MM.1S (cell line): ENCODE measurements at regions not wholly inside any gene's neighbourhood (a gene's known extent, or its start where the extent isn't known, plus 50 kb on each side); places are given as distances from the start of the nearest gene placed in this dataset.

Source experiments
- DNase-seq: peaks from one replicate; pipeline ENCODE4 v3.0.0-alpha.2; 2015
- H2AFZ ChIP-seq: fragments of 300-600 bp; sonication (generic); 2 replicates; pipeline ENCODE4 v1.6.0; 2016; ENCODE audit warnings: antibody characterized with exemption, low read length
- H3F3A ChIP-seq: fragments of 300-600 bp; sonication (generic); 2 replicates; pipeline ENCODE4 v1.6.1; 2016; ENCODE audit warnings: mild to moderate bottlenecking, antibody characterized with exemption, low read length, moderate library complexity, mixed read lengths; ENCODE audit not compliant: insufficient read depth
- H3K27ac ChIP-seq: fragments of 300-600 bp; sonication (generic); 2 replicates; pipeline ENCODE4 v1.5.1; 2016; ENCODE audit warnings: mild to moderate bottlenecking, low read length
- H3K27me3 ChIP-seq: fragments of 300-600 bp; sonication (generic); replicated peaks from 2 replicates; pipeline ENCODE4 v1.6.0; 2016; ENCODE audit warnings: low read length; ENCODE audit not compliant: insufficient read depth
- H3K36me3 ChIP-seq: fragments of 300-600 bp; sonication (generic); replicated peaks from 2 replicates; pipeline ENCODE4 v1.6.1; 2016; ENCODE audit warnings: mild to moderate bottlenecking, low read length, mixed read lengths; ENCODE audit not compliant: insufficient read depth
- H3K4me1 ChIP-seq: fragments of 300-600 bp; sonication (generic); 2 replicates; pipeline ENCODE4 v1.6.1; 2016; ENCODE audit warnings: low read length, mixed read lengths
- H3K4me2 ChIP-seq: fragments of 300-600 bp; sonication (generic); 2 replicates; pipeline ENCODE4 v1.6.0; 2016; ENCODE audit warnings: low read depth, low read length
- H3K4me3 ChIP-seq: fragments of 300-600 bp; sonication (generic); 2 replicates; pipeline ENCODE4 v1.5.1; 2016; ENCODE audit warnings: low read length, mixed read lengths
- H3K79me2 ChIP-seq: fragments of 300-600 bp; sonication (generic); 2 replicates; pipeline ENCODE4 v1.6.1; 2016; ENCODE audit warnings: mixed run types, low read length, mixed read lengths
- H3K9ac ChIP-seq: fragments of 300-600 bp; sonication (generic); 2 replicates; pipeline ENCODE4 v1.6.1; 2016; ENCODE audit warnings: low read length, mixed read lengths
- H3K9me2 ChIP-seq: fragments of 300-600 bp; sonication (generic); replicated peaks from 2 replicates; pipeline ENCODE4 v1.6.1; 2016; ENCODE audit warnings: mild to moderate bottlenecking, low read length, mixed read lengths; ENCODE audit not compliant: insufficient read depth
- H3K9me3 ChIP-seq: fragments of 300-600 bp; sonication (generic); replicated peaks from 2 replicates; pipeline ENCODE4 v1.6.1; 2016; ENCODE audit warnings: mild to moderate bottlenecking, low read length, mixed read lengths; ENCODE audit not compliant: insufficient read depth
- H4K20me1 ChIP-seq: fragments of 300-600 bp; sonication (generic); 2 replicates; pipeline ENCODE4 v1.6.1; 2016; ENCODE audit warnings: mild to moderate bottlenecking, low read length, moderate library complexity, mixed read lengths; ENCODE audit not compliant: insufficient read depth
- EZH2 ChIP-seq: fragments of 300-600 bp; sonication (generic); optimal IDR thresholded peaks from 2 replicates; pipeline ENCODE3; 2017; ENCODE audit warnings: low read depth, mild to moderate bottlenecking, antibody characterized with exemption, low read length, mixed read lengths
- EZH2phosphoT487 ChIP-seq: fragments of 300-600 bp; sonication (generic); IDR thresholded peaks from 2 replicates; pipeline ENCODE4 v1.6.1; 2018; ENCODE audit warnings: antibody characterized with exemption, low read length
- TF ChIP-seq, protein P1 (sequence below): fragments of 300-600 bp; sonication (generic); IDR thresholded peaks from 2 replicates; pipeline ENCODE4 v1.5.1; 2016; ENCODE audit warnings: antibody characterized with exemption, low read length, mixed read lengths

- H2AFZ ChIP-seq: no peak overlapping the region
- no peak for DNase-seq
- H3K9me2 ChIP-seq: no peaks in the 10 kb centered on the region
- no peak overlapping the region for H3K4me3 ChIP-seq
- H4K20me1 ChIP-seq: no peaks in the 10 kb centered on the region
- no peaks in the 10 kb centered on the region for H3K4me1 ChIP-seq
- no peak overlapping the region for H3K4me2 ChIP-seq
- no peak overlapping the region for H3K27ac ChIP-seq
- TF ChIP-seq, protein P1, sequence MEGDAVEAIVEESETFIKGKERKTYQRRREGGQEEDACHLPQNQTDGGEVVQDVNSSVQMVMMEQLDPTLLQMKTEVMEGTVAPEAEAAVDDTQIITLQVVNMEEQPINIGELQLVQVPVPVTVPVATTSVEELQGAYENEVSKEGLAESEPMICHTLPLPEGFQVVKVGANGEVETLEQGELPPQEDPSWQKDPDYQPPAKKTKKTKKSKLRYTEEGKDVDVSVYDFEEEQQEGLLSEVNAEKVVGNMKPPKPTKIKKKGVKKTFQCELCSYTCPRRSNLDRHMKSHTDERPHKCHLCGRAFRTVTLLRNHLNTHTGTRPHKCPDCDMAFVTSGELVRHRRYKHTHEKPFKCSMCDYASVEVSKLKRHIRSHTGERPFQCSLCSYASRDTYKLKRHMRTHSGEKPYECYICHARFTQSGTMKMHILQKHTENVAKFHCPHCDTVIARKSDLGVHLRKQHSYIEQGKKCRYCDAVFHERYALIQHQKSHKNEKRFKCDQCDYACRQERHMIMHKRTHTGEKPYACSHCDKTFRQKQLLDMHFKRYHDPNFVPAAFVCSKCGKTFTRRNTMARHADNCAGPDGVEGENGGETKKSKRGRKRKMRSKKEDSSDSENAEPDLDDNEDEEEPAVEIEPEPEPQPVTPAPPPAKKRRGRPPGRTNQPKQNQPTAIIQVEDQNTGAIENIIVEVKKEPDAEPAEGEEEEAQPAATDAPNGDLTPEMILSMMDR: no peak
- TF ChIP-seq EZH2 (no peak), EZH2phosphoT487 (no peak)
- no peaks in the 10 kb centered on the region for H3K9me3 ChIP-seq
- no peak overlapping the region for H3K9ac ChIP-seq
- H3F3A ChIP-seq: no peaks in the 10 kb centered on the region
- no peaks in the 10 kb centered on the region for H3K27me3 ChIP-seq
- no peaks in the 10 kb centered on the region for H3K79me2 ChIP-seq
- H3K36me3 ChIP-seq: no peaks in the 10 kb centered on the region
These were observed 353.1 kb downstream of the METTL15 start for GRCh38 chr11:28461338-28461737.

GRCh38 chr11:28460348-28460747 is 352.2 kb downstream of the METTL15 start:
- Histone ChIP-seq H3K36me3 (no peaks in the 10 kb centered on the region), H3K4me3 (no peak overlapping the region), H4K20me1 (no peaks in the 10 kb centered on the region), H2AFZ (no peak overlapping the region), H3K4me1 (no peaks in the 10 kb centered on the region), H3K9me3 (no peaks in the 10 kb centered on the region), H3K9me2 (no peaks in the 10 kb centered on the region), H3K9ac (no peak overlapping the region), H3K27ac (no peak overlapping the region), H3K4me2 (no peak overlapping the region), H3K79me2 (no peaks in the 10 kb centered on the region), H3K27me3 (no peaks in the 10 kb centered on the region), H3F3A (no peaks in the 10 kb centered on the region)
- TF ChIP-seq, protein P1: no peak
- TF ChIP-seq EZH2: no peak
- DNase-seq: no peak

- Histone ChIP-seq H2AFZ (no peak overlapping the region), H3K27ac (no peak overlapping the region), H3K79me2 (no peaks in the 10 kb centered on the region), H3F3A (no peaks in the 10 kb centered on the region), H3K4me1 (no peaks in the 10 kb centered on the region), H3K9me3 (no peaks in the 10 kb centered on the region), H3K4me2 (no peak overlapping the region), H3K4me3 (no peak overlapping the region), H3K27me3 (no peaks in the 10 kb centered on the region), H4K20me1 (no peaks in the 10 kb centered on the region), H3K9me2 (no peaks in the 10 kb centered on the region), H3K9ac (no peak overlapping the region), H3K36me3 (no peaks in the 10 kb centered on the region)
- DNase-seq: no peak
- TF ChIP-seq EZH2 (no peak), EZH2phosphoT487 (no peak)
- TF ChIP-seq, protein P1: no peak
These were observed 351.7 kb downstream of the METTL15 start for GRCh38 chr11:28459912-28460311.
